Choroid plexus epithelial cell (primary cell): ENCODE measurements at regions not wholly inside any gene's neighbourhood (a gene's known extent, or its start where the extent isn't known, plus 50 kb on each side); places are given as distances from the start of the nearest gene placed in this dataset.
"Not testable (repeated sequence)": the region's sequence is repeated elsewhere in the genome, so short reads cannot be mapped to it uniquely, and the experiment has no call there.

Source experiments
- DNase-seq: peaks from one replicate; pipeline ENCODE4 v3.0.0-alpha.2; 2010; ENCODE audit warnings: low read depth
- H3K4me3 ChIP-seq: 2 replicates; pipeline ENCODE4 v1.5.1; 2011; ENCODE audit warnings: low read depth, mild to moderate bottlenecking, control low read depth, low read length, moderate library complexity
- CTCF ChIP-seq: conservative IDR thresholded peaks from 2 replicates; pipeline ENCODE4 v1.5.1; 2011; ENCODE audit warnings: low read depth, mild to moderate bottlenecking, control low read depth, inconsistent platforms, low read length, moderate library complexity

- no peak for DNase-seq
- no peak overlapping the region for H3K4me3 ChIP-seq
- no peak for TF ChIP-seq CTCF
Measured at GRCh38 chr2:231869704-231870103, 56.5 kb downstream of the NPPC start.

- DNase-seq = not testable (repeated sequence)
Measured at GRCh38 chr2:231869016-231869415, 57.2 kb downstream of the NPPC start.

GRCh38 chr2:231866450-231866849 is 59.7 kb downstream of the NPPC start:
- no peak overlapping the region for H3K4me3 ChIP-seq
- DNase-seq = no peak
- no peak for TF ChIP-seq CTCF

More at GRCh38 chr2:231869016-231869415, 57.2 kb downstream of the NPPC start:
- H3K4me3 ChIP-seq = not testable (repeated sequence)

- no peak overlapping the region for H3K4me3 ChIP-seq
- peak; percentile 5 for DNase-seq
- no peak for TF ChIP-seq CTCF
Measured at GRCh38 chr2:231865222-231865621, 61.0 kb downstream of the NPPC start.

GRCh38 chr2:231862071-231862470 is 64.1 kb downstream of the NPPC start:
- H3K4me3 ChIP-seq = no peak overlapping the region
- no peak for TF ChIP-seq CTCF
- DNase-seq = no peak

- no peak for DNase-seq
- TF ChIP-seq CTCF = no peak
- H3K4me3 ChIP-seq = no peak overlapping the region
Measured at GRCh38 chr2:231861288-231861931, 64.8 kb downstream of the NPPC start.
